IMR-90 (cell line): ENCODE measurements at regions not wholly inside any gene's neighbourhood (a gene's known extent, or its start where the extent isn't known, plus 50 kb on each side); places are given as distances from the start of the nearest gene placed in this dataset.

Experiments used
- ATAC-seq: fragments of 200-7000 bp; cut with Tn5 transposase; 2 replicates; pipeline ENCODE4 v1.9.1; 2020; ENCODE audit warnings: low read depth, mild to moderate bottlenecking, moderate library complexity
- BruUV-seq: library from RNA; stranded (reverse); fragments of 400-500 nt; replicated peaks from 2 replicates; lab custom pipeline; 2021; lab: Mats Ljungman, UMichigan
- CTCF ChIA-PET: fragments of 300-600 bp; formaldehyde crosslinking; extraction: SDS; loops from one replicate; lab custom pipeline; 2021; ENCODE audit warnings: antibody characterized with exemption; lab: Yijun Ruan, JAX
- POLR2A ChIA-PET: fragments of 300-600 bp; sonication (Branson Sonifier 250); formaldehyde crosslinking; loops from one replicate; lab custom pipeline; 2022; ENCODE audit warnings: antibody characterized with exemption; ENCODE audit not compliant: unreplicated experiment; lab: Charles Lee
- DNase-seq: peaks from one replicate; pipeline ENCODE4 v3.0.0; 2013
- H2AFZ ChIP-seq: replicated peaks from 2 replicates; pipeline ENCODE3; 2013; ENCODE audit warnings: low read length, mild to moderate bottlenecking; ENCODE audit not compliant: poor library complexity
- H2AK5ac ChIP-seq: 2 replicates; pipeline ENCODE4 v1.6.1; 2013; ENCODE audit warnings: low read depth, low read length, inconsistent platforms
- H2AK9ac ChIP-seq: replicated peaks from 2 replicates; pipeline ENCODE3; 2013; ENCODE audit warnings: mild to moderate bottlenecking, low read depth, low read length, moderate library complexity; ENCODE audit not compliant: poor library complexity
- H2BK120ac ChIP-seq: 2 replicates; pipeline ENCODE4 v1.6.1; 2013; ENCODE audit warnings: low read depth, low read length, inconsistent platforms
- H2BK15ac ChIP-seq: 3 replicates; pipeline ENCODE4 v1.6.1; 2013; ENCODE audit warnings: low read depth, low read length, inconsistent platforms
- H2BK20ac ChIP-seq: 2 replicates; pipeline ENCODE4 v1.6.1; 2013; ENCODE audit warnings: low read depth, mild to moderate bottlenecking, inconsistent platforms, low read length, moderate library complexity
- H2BK5ac ChIP-seq: 2 replicates; pipeline ENCODE4 v1.6.1; 2013; ENCODE audit warnings: mild to moderate bottlenecking, low read depth, low read length, inconsistent platforms; ENCODE audit not compliant: poor library complexity, severe bottlenecking
- H3K14ac ChIP-seq: replicated peaks from 2 replicates; pipeline ENCODE4 v1.6.1; 2013; ENCODE audit warnings: low read depth, low read length, inconsistent platforms
- H3K18ac ChIP-seq: 2 replicates; pipeline ENCODE4 v1.6.1; 2013; ENCODE audit warnings: low read depth, low read length, control low read depth
- H3K23ac ChIP-seq: 2 replicates; pipeline ENCODE4 v1.6.1; 2013; ENCODE audit warnings: low read depth, low read length, inconsistent platforms
- H3K27ac ChIP-seq: 2 replicates; pipeline ENCODE4 v1.5.1; 2013; ENCODE audit warnings: mild to moderate bottlenecking, control low read depth, low read length; ENCODE audit not compliant: insufficient read depth
- H3K27me3 ChIP-seq: 2 replicates; pipeline ENCODE4 v1.6.1; 2013; ENCODE audit warnings: low read length; ENCODE audit not compliant: control insufficient read depth, insufficient read depth
- H3K36me3 ChIP-seq: 2 replicates; pipeline ENCODE4 v1.6.1; 2013; ENCODE audit warnings: low read length, mixed read lengths; ENCODE audit not compliant: control insufficient read depth, insufficient read depth
- H3K4ac ChIP-seq: 2 replicates; pipeline ENCODE4 v1.6.1; 2013; ENCODE audit warnings: low read depth, low read length, inconsistent platforms
- H3K4me1 ChIP-seq: 2 replicates; pipeline ENCODE4 v1.6.1; 2013; ENCODE audit warnings: low read length, mixed read lengths; ENCODE audit not compliant: control insufficient read depth, insufficient read depth
- H3K4me2 ChIP-seq: 2 replicates; pipeline ENCODE4 v1.6.1; 2013; ENCODE audit warnings: low read depth, mild to moderate bottlenecking, control low read depth, low read length, moderate library complexity
- H3K4me3 ChIP-seq: 2 replicates; pipeline ENCODE4 v1.5.1; 2013; ENCODE audit warnings: low read depth, mild to moderate bottlenecking, control low read depth, low read length, moderate library complexity; ENCODE audit not compliant: insufficient read depth
- H3K56ac ChIP-seq: 2 replicates; pipeline ENCODE4 v1.6.1; 2013; ENCODE audit warnings: low read length, inconsistent platforms; ENCODE audit not compliant: insufficient read depth; ENCODE audit errors: extremely low read depth
- H3K79me1 ChIP-seq, 2 experiments: 2 replicates each; pipeline ENCODE4 v1.6.1; 2013; ENCODE audit warnings: low read length in 2 of 2, inconsistent platforms in 1 of 2, low read depth in 1 of 2
- H3K9ac ChIP-seq: 2 replicates; pipeline ENCODE4 v1.6.1; 2013; ENCODE audit warnings: low read depth, low read length, control low read depth
- H3K9me1 ChIP-seq: 2 replicates; pipeline ENCODE4 v1.6.1; 2013; ENCODE audit warnings: low read length, inconsistent platforms; ENCODE audit not compliant: insufficient read depth
- H3K9me3 ChIP-seq: 2 replicates; pipeline ENCODE4 v1.6.1; 2013; ENCODE audit warnings: low read length; ENCODE audit not compliant: control insufficient read depth, insufficient read depth
- H4K20me1 ChIP-seq: 2 replicates; pipeline ENCODE4 v1.6.1; 2013; ENCODE audit warnings: low read length, inconsistent platforms; ENCODE audit not compliant: insufficient read depth
- H4K5ac ChIP-seq: 2 replicates; pipeline ENCODE4 v1.6.1; 2013; ENCODE audit warnings: mild to moderate bottlenecking, low read depth, low read length, control low read depth
- H4K8ac ChIP-seq, 2 experiments: 2 replicates each; pipeline ENCODE4 v1.6.1; 2013; ENCODE audit warnings: low read depth in 2 of 2, low read length in 2 of 2, control low read depth in 1 of 2, inconsistent platforms in 1 of 2
- H4K91ac ChIP-seq: 2 replicates; pipeline ENCODE4 v1.6.1; 2013; ENCODE audit warnings: low read depth, low read length, inconsistent platforms; ENCODE audit not compliant: insufficient read depth
- CEBPB ChIP-seq: IDR thresholded peaks from 2 replicates; pipeline ENCODE4 v1.6.1; 2012; ENCODE audit warnings: low read depth, low read length, improper control_type of control experiment
- SMC3 ChIP-seq: fragments of 150-350 bp; IDR thresholded peaks from 2 replicates; pipeline ENCODE4 v1.6.1; 2016; ENCODE audit warnings: low read depth, mild to moderate bottlenecking, antibody characterized with exemption, low read length, moderate library complexity
- WGBS, 2 experiments: methylation state at CpG; one replicate each; pipeline versions ENCODE4 v1.1.5 to v1.1.7; 2013; ENCODE audit warnings: missing lambda C conversion rate in 2 of 2; ENCODE audit not compliant: insufficient read length in 1 of 2; ENCODE audit errors: extremely low coverage in 2 of 2; 5-methylcytosine and 5-hydroxymethylcytosine counted together
- dilution Hi-C: fragments of 300-500 bp; cut with HindIII; formaldehyde crosslinking; loops from one replicate; pipeline ENCODE4 v1.14.3; 2018; ENCODE audit warnings: low sequenced_read_pairs; ENCODE audit not compliant: unreplicated experiment
- in situ Hi-C: fragments of 300-500 bp; cut with MboI; formaldehyde crosslinking; loops from 3 replicates; pipeline ENCODE4 v1.14.3; 2019; ENCODE audit warnings: low sequenced_read_pairs, inconsistent platforms, mixed read lengths
- intact Hi-C: fragments of 100-400 bp; cut with micrococcal nuclease; formaldehyde crosslinking; loops from 2 replicates; pipeline ENCODE4 v1.10.0; 2022

DNA sequence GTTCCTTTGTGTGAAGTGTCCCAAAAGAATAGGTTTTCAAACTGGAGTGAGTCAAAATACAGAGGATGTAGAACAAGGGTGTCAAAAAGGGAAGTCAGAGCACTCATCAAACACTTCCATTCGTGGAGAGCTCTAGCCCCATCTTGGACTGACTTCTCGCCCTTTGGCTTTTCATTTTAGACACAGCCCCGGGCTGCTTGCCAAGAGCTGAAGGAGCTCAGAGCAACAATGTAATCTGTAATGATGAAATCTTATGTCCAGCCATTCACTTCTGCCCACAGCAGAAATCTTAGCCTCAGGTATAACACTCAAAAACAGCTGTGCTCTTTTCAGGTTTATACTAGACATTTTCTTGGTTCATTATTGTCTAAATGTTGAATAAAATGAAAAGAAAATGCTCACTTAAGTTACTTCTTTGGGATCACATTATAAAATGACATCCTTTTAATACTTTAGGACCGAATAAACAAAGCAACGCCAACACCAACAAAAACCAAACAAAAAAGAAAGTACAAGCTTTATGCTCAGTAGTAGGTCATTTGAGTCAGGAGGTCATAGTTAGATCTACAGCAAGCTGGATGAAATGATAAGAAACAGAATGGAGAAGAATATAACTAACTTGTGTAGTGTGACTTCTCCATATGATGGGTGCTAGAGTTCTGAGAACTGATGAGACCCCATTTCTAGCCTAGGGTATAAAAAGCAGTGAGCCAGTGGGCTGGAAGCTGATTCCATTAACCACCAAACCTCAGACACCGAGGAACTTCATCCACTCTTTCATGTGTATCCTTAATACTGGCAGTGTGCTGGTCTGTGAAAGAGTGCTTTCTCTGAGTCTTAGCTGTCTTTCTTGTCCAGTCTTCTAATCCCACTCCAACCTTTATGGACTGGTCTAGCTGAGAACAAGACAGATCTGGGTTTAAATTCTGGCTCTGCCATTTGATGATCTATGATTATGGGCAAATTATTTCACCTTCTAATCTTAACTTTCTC, 131.8 kb upstream of the SLC7A14 start:
- H4K20me1 ChIP-seq = no peaks in the 10 kb centered on the region
- H3K79me1 ChIP-seq = no peaks in the 10 kb centered on the region
- H3K4ac ChIP-seq = peak overlapping the region; percentile 80
- H4K5ac ChIP-seq = peak overlapping the region; percentile 75; the same call in 1 of the 2 replicates
- H4K8ac ChIP-seq = peak overlapping the region; percentile 53 to 82; a peak in 3 of 4 replicates
- peak overlapping the region; percentile 77 for H3K14ac ChIP-seq
- no peak overlapping the region for H2AFZ ChIP-seq
- H2BK5ac ChIP-seq = no peak overlapping the region
- CTCF ChIA-PET = interaction anchor here (0.6 kb wide), 1 partner anchor 17 kb away, joined by 3 read pairs; no protein-coding TSS in a partner anchor
- no peak for ATAC-seq
- peaks cover 8% of the 10 kb centered on the region for H3K4me1 ChIP-seq
- H3K36me3 ChIP-seq = no peaks in the 10 kb centered on the region
- H3K9me1 ChIP-seq = no peaks in the 10 kb centered on the region; the same call in none of the 2 replicates
- peak overlapping the region; percentile 15 for H2AK9ac ChIP-seq
- H2BK20ac ChIP-seq = peak overlapping the region; percentile 87
- H3K4me2 ChIP-seq = no peak overlapping the region
- dilution Hi-C loops (no loop called here), intact Hi-C loops (no loop called here), in situ Hi-C loops (loop anchor here (10.0 kb wide), 1 partner anchor 87 kb away; no protein-coding TSS in a partner anchor)
- H3K27me3 ChIP-seq = no peaks in the 10 kb centered on the region
- no TSS peak for BruUV-seq
- DNase-seq = peak; percentile 64
- no peak overlapping the region for H3K9ac ChIP-seq
- H3K23ac ChIP-seq = peak overlapping the region; percentile 60
- peak overlapping the region; percentile 15; the same call in 1 of the 2 replicates for H3K27ac ChIP-seq
- peak overlapping the region; percentile 89 for H2AK5ac ChIP-seq
- H3K18ac ChIP-seq = peak overlapping the region; percentile 56; the same call in 1 of the 2 replicates
- peak overlapping the region; percentile 98 for H2BK15ac ChIP-seq
- TF ChIP-seq SMC3 (no peak), CEBPB (0 out of 2 replicates have a peak, but pooled peaks have one; percentile 37)
- H3K56ac ChIP-seq = no peak overlapping the region
- H3K9me3 ChIP-seq = no peaks in the 10 kb centered on the region
- POLR2A ChIA-PET = no interaction called here
- no CpG with 5 or more reads among the region's 6 CpGs for WGBS, 2 experiments
- H2BK120ac ChIP-seq = peak overlapping the region; percentile 82
- H4K91ac ChIP-seq = peak overlapping the region; percentile 83
- no peak overlapping the region for H3K4me3 ChIP-seq
